HL-60 (cell line): ENCODE measurements at regions not wholly inside any gene's neighbourhood (a gene's known extent, or its start where the extent isn't known, plus 50 kb on each side); places are given as distances from the start of the nearest gene placed in this dataset.

Experiments
- DNase-seq, 2 experiments: peaks; one replicate each; pipeline ENCODE4 v3.0.0-alpha.2; 2010 to 2020; ENCODE audit warnings: low read depth in 1 of 2, low spot score in 1 of 2
- H3K27ac ChIP-seq: fragments of 250-450 bp; sonication (Bioruptor Pico); replicated peaks from 2 replicates; pipeline ENCODE4 v1.5.1; 2020; ENCODE audit warnings: mild to moderate bottlenecking, moderate library complexity
- H3K27me3 ChIP-seq: fragments of 250-450 bp; sonication (Bioruptor Pico); 2 replicates; pipeline ENCODE4 v1.5.1; 2021; ENCODE audit warnings: mild to moderate bottlenecking, moderate library complexity; ENCODE audit not compliant: insufficient read depth, poor library complexity, severe bottlenecking
- H3K4me3 ChIP-seq: replicated peaks from 2 replicates; pipeline ENCODE4 v1.5.1; 2011; ENCODE audit warnings: mild to moderate bottlenecking, control low read depth, low read length; ENCODE audit not compliant: insufficient read depth
- CTCF ChIP-seq: IDR thresholded peaks from one replicate; pipeline ENCODE4 v1.5.1; 2011; ENCODE audit warnings: low read length, control low read depth, inconsistent platforms; ENCODE audit not compliant: insufficient read depth
- GABPA ChIP-seq: IDR thresholded peaks from 2 replicates; pipeline ENCODE4 v1.6.1; 2012; ENCODE audit warnings: low read depth
- POLR2AphosphoS5 ChIP-seq: IDR thresholded peaks from 2 replicates; pipeline ENCODE4 v1.6.1; 2012; ENCODE audit warnings: low read depth
- REST ChIP-seq: IDR thresholded peaks from 2 replicates; pipeline ENCODE4 v1.6.1; 2012; ENCODE audit warnings: low read depth; ENCODE audit not compliant: insufficient replicate concordance
- SPI1 ChIP-seq: IDR thresholded peaks from 2 replicates; pipeline ENCODE4 v1.6.1; 2012; ENCODE audit warnings: low read depth, mild to moderate bottlenecking, borderline replicate concordance

GRCh38 chr13:107075576-107075975 lies 507.6 kb upstream of the ARGLU1 start:
- TF ChIP-seq SPI1 = no peak
- TF ChIP-seq GABPA = no peak
- no peak for TF ChIP-seq CTCF
- no peak for TF ChIP-seq POLR2AphosphoS5
- no peak for TF ChIP-seq REST
- Histone ChIP-seq H3K27me3 (no peaks in the 10 kb centered on the region), H3K27ac (no peak overlapping the region), H3K4me3 (no peak overlapping the region)
- no peak for DNase-seq

GRCh38 chr13:107070792-107071191 lies 502.9 kb upstream of the ARGLU1 start:
- H3K27ac ChIP-seq = no peak overlapping the region
- H3K27me3 ChIP-seq = no peaks in the 10 kb centered on the region
- DNase-seq = no peak
- H3K4me3 ChIP-seq = no peak overlapping the region
- TF ChIP-seq GABPA = no peak
- no peak for TF ChIP-seq CTCF
- no peak for TF ChIP-seq SPI1
- TF ChIP-seq REST = no peak
- no peak for TF ChIP-seq POLR2AphosphoS5

- no peak for TF ChIP-seq SPI1
- TF ChIP-seq POLR2AphosphoS5 = no peak
- TF ChIP-seq REST = no peak
- no peak for TF ChIP-seq GABPA
- no peak for TF ChIP-seq CTCF
- DNase-seq = no peak
These were observed 501.3 kb upstream of the ARGLU1 start for GRCh38 chr13:107069108-107069776.

More at GRCh38 chr13:107069108-107069776, 501.3 kb upstream of the ARGLU1 start:
- no peak overlapping the region for H3K27ac ChIP-seq
- no peak overlapping the region for H3K4me3 ChIP-seq
- no peaks in the 10 kb centered on the region for H3K27me3 ChIP-seq
